ENCODE measurements at regions not wholly inside any gene's neighbourhood (a gene's known extent, or its start where the extent isn't known, plus 50 kb on each side); places are given as distances from the start of the nearest gene placed in this dataset.

- TF ChIP-seq CTCF (IDR thresholded peaks at IDR 0.05) (no peak), POLR2A (IDR thresholded peaks at IDR 0.05) (no peak)
Observed at GRCh38 chr10:107230887-107231286, 66.4 kb upstream of the SORCS1 start.

All from ovary (tissue), 3 donors.